Upper lobe of right lung (tissue), 1 donor: ENCODE measurements at regions not wholly inside any gene's neighbourhood (a gene's known extent, or its start where the extent isn't known, plus 50 kb on each side); places are given as distances from the start of the nearest gene placed in this dataset.

Source experiments
- ATAC-seq: fragments of 200-7000 bp; cut with Tn5 transposase; one replicate; pipeline ENCODE4 v1.9.1; 2020; ENCODE audit warnings: mild to moderate bottlenecking, moderate library complexity
- DNase-seq: peaks from one replicate; pipeline ENCODE4 v3.0.0-alpha.2; 2020
- H3K27ac ChIP-seq: fragments of 200-600 bp; one replicate; pipeline ENCODE4 v1.8.0; 2022
- H3K27me3 ChIP-seq: fragments of 200-600 bp; one replicate; pipeline ENCODE4 v1.8.0; 2022; ENCODE audit warnings: mild to moderate bottlenecking
- H3K36me3 ChIP-seq: fragments of 200-600 bp; one replicate; pipeline ENCODE4 v1.8.0; 2022
- H3K4me1 ChIP-seq: fragments of 200-600 bp; one replicate; pipeline ENCODE4 v1.8.0; 2022
- H3K4me3 ChIP-seq: fragments of 200-600 bp; one replicate; pipeline ENCODE4 v1.8.0; 2022; ENCODE audit warnings: mild to moderate bottlenecking
- H3K9me3 ChIP-seq: fragments of 200-600 bp; one replicate; pipeline ENCODE4 v1.8.0; 2022
- CTCF ChIP-seq: fragments of 200-600 bp; IDR thresholded peaks from one replicate; pipeline ENCODE4 v1.8.0; 2022; ENCODE audit warnings: antibody characterized with exemption
- intact Hi-C: fragments of 100-400 bp; cut with DNase I; formaldehyde crosslinking; loops from one replicate; pipeline ENCODE4 v1.11.0; 2022
- donor health status: DM: no; HTN: yes; CAD: no; lungs with severe emphysema.

GRCh38 chr3:124161448-124161847 is 169.5 kb upstream of the ROPN1 start:
- no peak overlapping the region for H3K4me3 ChIP-seq
- H3K27ac ChIP-seq, result no peak overlapping the region
- H3K36me3 ChIP-seq, result no peaks in the 10 kb centered on the region
- DNase-seq (no peak), ATAC-seq (no peak)
- no peaks in the 10 kb centered on the region for H3K27me3 ChIP-seq
- H3K9me3 ChIP-seq, result no peaks in the 10 kb centered on the region
- peaks cover 12% of the 10 kb centered on the region for H3K4me1 ChIP-seq
- TF ChIP-seq CTCF, result no peak
- intact Hi-C loops, result no loop called here

- Histone ChIP-seq H3K27me3 (no peaks in the 10 kb centered on the region), H3K36me3 (no peaks in the 10 kb centered on the region), H3K9me3 (no peaks in the 10 kb centered on the region), H3K4me3 (no peak overlapping the region), H3K4me1 (no peaks in the 10 kb centered on the region), H3K27ac (no peak overlapping the region)
- no peak for TF ChIP-seq CTCF
- intact Hi-C loops, result no loop called here
- DNase-seq, result no peak
- ATAC-seq, result no peak
Measured at GRCh38 chr3:124163689-124164088, 171.8 kb upstream of the ROPN1 start.

- Histone ChIP-seq H3K4me1 (no peaks in the 10 kb centered on the region), H3K36me3 (no peaks in the 10 kb centered on the region), H3K9me3 (no peaks in the 10 kb centered on the region), H3K27ac (no peak overlapping the region), H3K4me3 (no peak overlapping the region), H3K27me3 (no peaks in the 10 kb centered on the region)
- no peak for TF ChIP-seq CTCF
- DNase-seq (no peak), ATAC-seq (no peak)
- intact Hi-C loops, result no loop called here
Measured at GRCh38 chr3:124168271-124168670, 176.3 kb upstream of the ROPN1 start.

GRCh38 chr3:124172283-124172682 is 180.4 kb upstream of the ROPN1 start:
- TF ChIP-seq CTCF, result no peak
- Histone ChIP-seq H3K27me3 (no peaks in the 10 kb centered on the region), H3K4me3 (no peak overlapping the region), H3K4me1 (no peaks in the 10 kb centered on the region), H3K27ac (no peak overlapping the region), H3K36me3 (no peaks in the 10 kb centered on the region), H3K9me3 (no peaks in the 10 kb centered on the region)
- DNase-seq, result no peak
- no peak for ATAC-seq
- intact Hi-C loops, result no loop called here

- Histone ChIP-seq H3K9me3 (no peaks in the 10 kb centered on the region), H3K4me3 (no peak overlapping the region), H3K27ac (no peak overlapping the region), H3K4me1 (no peaks in the 10 kb centered on the region), H3K27me3 (no peaks in the 10 kb centered on the region), H3K36me3 (no peaks in the 10 kb centered on the region)
- ATAC-seq (no peak), DNase-seq (no peak)
- intact Hi-C loops, result no loop called here
- no peak for TF ChIP-seq CTCF
Measured at GRCh38 chr3:124172816-124173215, 180.9 kb upstream of the ROPN1 start.

GRCh38 chr3:124174476-124174875 is 182.6 kb upstream of the ROPN1 start:
- Histone ChIP-seq H3K27me3 (no peaks in the 10 kb centered on the region), H3K27ac (no peak overlapping the region), H3K4me3 (no peak overlapping the region), H3K36me3 (no peaks in the 10 kb centered on the region), H3K9me3 (no peaks in the 10 kb centered on the region), H3K4me1 (no peaks in the 10 kb centered on the region)
- intact Hi-C loops, result no loop called here
- TF ChIP-seq CTCF, result no peak
- ATAC-seq (no peak), DNase-seq (no peak)
